NCI-H1105 treated with DMSO at 0.1 percent for 48 hours (cell line): ENCODE measurements at regions not wholly inside any gene's neighbourhood (a gene's known extent, or its start where the extent isn't known, plus 50 kb on each side); places are given as distances from the start of the nearest gene placed in this dataset.
A peak's percentile ranks its signal among the peaks of the same experiment; 100 is the strongest.

ENCODE experiments used
- DNase-seq: peaks from one replicate; lab custom pipeline; 2025; lab: John Stamatoyannopoulos, UW

- DNase-seq = no peak
Observed at GRCh38 chr4:156595041-156595440, 376.6 kb downstream of the PDGFC start.

GRCh38 chr4:156594624-156595023, 377.0 kb downstream of the PDGFC start:
- DNase-seq = peak; percentile 50

- no peak for DNase-seq
Observed at GRCh38 chr4:156593464-156593863, 378.1 kb downstream of the PDGFC start.

- no peak for DNase-seq
Observed at GRCh38 chr4:156591679-156592078, 379.9 kb downstream of the PDGFC start.

- DNase-seq = no peak
Observed at GRCh38 chr4:156584100-156584499, 387.5 kb downstream of the PDGFC start.

GRCh38 chr4:156583265-156583664, 388.3 kb downstream of the PDGFC start:
- no peak for DNase-seq

GRCh38 chr4:156581282-156582063, 390.1 kb downstream of the PDGFC start:
- peak; percentile 54 for DNase-seq

GRCh38 chr4:156578713-156579112, 392.9 kb downstream of the PDGFC start:
- DNase-seq = no peak

GRCh38 chr4:156578005-156578404, 393.6 kb downstream of the PDGFC start:
- DNase-seq = no peak

- no peak for DNase-seq
Observed at GRCh38 chr4:156576946-156577345, 394.7 kb downstream of the PDGFC start.

GRCh38 chr4:156575430-156576073, 396.0 kb downstream of the PDGFC start:
- no peak for DNase-seq

- DNase-seq = no peak
Observed at GRCh38 chr4:156571146-156571545, 400.5 kb downstream of the PDGFC start.

GRCh38 chr4:156569535-156569934, 402.1 kb downstream of the PDGFC start:
- DNase-seq = no peak

GRCh38 chr4:156568484-156568883, 403.1 kb downstream of the PDGFC start:
- DNase-seq = peak; percentile 0

GRCh38 chr4:156568041-156568440, 403.6 kb downstream of the PDGFC start:
- no peak for DNase-seq

- no peak for DNase-seq
Observed at GRCh38 chr4:156560701-156561100, 410.9 kb downstream of the PDGFC start.

- DNase-seq = no peak
Observed at GRCh38 chr4:156559346-156559745, 412.3 kb downstream of the PDGFC start.

GRCh38 chr4:156558373-156559025, 413.1 kb downstream of the PDGFC start:
- no peak for DNase-seq

- DNase-seq = no peak
Observed at GRCh38 chr4:156557920-156558319, 413.7 kb downstream of the PDGFC start.

GRCh38 chr4:156556336-156556735, 415.3 kb downstream of the PDGFC start:
- no peak for DNase-seq

- no peak for DNase-seq
Observed at GRCh38 chr4:156553659-156554058, 417.9 kb downstream of the PDGFC start.

GRCh38 chr4:156547891-156548290, 423.7 kb downstream of the PDGFC start:
- DNase-seq = no peak

GRCh38 chr4:156547439-156547838, 424.2 kb downstream of the PDGFC start:
- no peak for DNase-seq
